DMS114 treated with DMSO at 0.1 percent for 48 hours (cell line): ENCODE measurements at regions not wholly inside any gene's neighbourhood (a gene's known extent, or its start where the extent isn't known, plus 50 kb on each side); places are given as distances from the start of the nearest gene placed in this dataset.
"Not testable (repeated sequence)": the region's sequence is repeated elsewhere in the genome, so short reads cannot be mapped to it uniquely, and the experiment has no call there.

Source experiments
- DNase-seq: peaks from one replicate; lab custom pipeline; 2025; ENCODE audit not compliant: unreplicated experiment; lab: John Stamatoyannopoulos, UW

- no peak for DNase-seq
Measured at GRCh38 chr20:53891306-53891894, 179.0 kb downstream of the BCAS1 start.

- no peak for DNase-seq
Measured at GRCh38 chr20:53890443-53891305, 179.7 kb downstream of the BCAS1 start.

- no peak for DNase-seq
Measured at GRCh38 chr20:53889411-53890148, 180.8 kb downstream of the BCAS1 start.

- DNase-seq = no peak
Measured at GRCh38 chr20:53888951-53889350, 181.4 kb downstream of the BCAS1 start.

- DNase-seq = no peak
Measured at GRCh38 chr20:53888510-53888909, 181.9 kb downstream of the BCAS1 start.

GRCh38 chr20:53887973-53888372 is 182.4 kb downstream of the BCAS1 start:
- DNase-seq = no peak

GRCh38 chr20:53884859-53885541 is 185.4 kb downstream of the BCAS1 start:
- DNase-seq = no peak

- DNase-seq = no peak
Measured at GRCh38 chr20:53883098-53883911, 187.1 kb downstream of the BCAS1 start.

GRCh38 chr20:53882438-53882986 is 187.9 kb downstream of the BCAS1 start:
- DNase-seq = not testable (repeated sequence)

- DNase-seq = no peak
Measured at GRCh38 chr20:53881362-53881761, 189.0 kb downstream of the BCAS1 start.

- no peak for DNase-seq
Measured at GRCh38 chr20:53880108-53880641, 190.2 kb downstream of the BCAS1 start.

GRCh38 chr20:53879048-53879684 is 191.2 kb downstream of the BCAS1 start:
- DNase-seq = no peak

GRCh38 chr20:53878262-53879047 is 191.9 kb downstream of the BCAS1 start:
- DNase-seq = no peak

GRCh38 chr20:53876956-53877355 is 193.4 kb downstream of the BCAS1 start:
- no peak for DNase-seq

- DNase-seq = no peak
Measured at GRCh38 chr20:53876470-53876869, 193.9 kb downstream of the BCAS1 start.

GRCh38 chr20:53875452-53875851 is 194.9 kb downstream of the BCAS1 start:
- no peak for DNase-seq

- DNase-seq = no peak
Measured at GRCh38 chr20:53874706-53875105, 195.7 kb downstream of the BCAS1 start.

GRCh38 chr20:53874104-53874503 is 196.3 kb downstream of the BCAS1 start:
- DNase-seq = no peak

- no peak for DNase-seq
Measured at GRCh38 chr20:53873230-53873604, 197.2 kb downstream of the BCAS1 start.
